ENCODE measurements at regions not wholly inside any gene's neighbourhood (a gene's known extent, or its start where the extent isn't known, plus 50 kb on each side); places are given as distances from the start of the nearest gene placed in this dataset.
"Not testable (repeated sequence)": the region's sequence is repeated elsewhere in the genome, so short reads cannot be mapped to it uniquely, and the experiment has no call there.

- no peak for DNase-seq
These were observed 50.4 kb downstream of the KATNIP start for GRCh38 chr16:27600381-27600780.

GRCh38 chr16:27602103-27602502 is 52.2 kb downstream of the KATNIP start:
- no peak for DNase-seq

- DNase-seq = peak; percentile 1
These were observed 55.7 kb downstream of the KATNIP start for GRCh38 chr16:27605500-27606106.

- DNase-seq = no peak
These were observed 61.4 kb downstream of the KATNIP start for GRCh38 chr16:27611340-27611739.

- no peak for DNase-seq
These were observed 63.4 kb downstream of the KATNIP start for GRCh38 chr16:27613238-27613791.

- DNase-seq = no peak
These were observed 67.7 kb downstream of the KATNIP start for GRCh38 chr16:27617665-27618064.

GRCh38 chr16:27618165-27618564 is 68.2 kb downstream of the KATNIP start:
- DNase-seq = no peak

GRCh38 chr16:27618606-27619327 is 68.8 kb downstream of the KATNIP start:
- no peak for DNase-seq

GRCh38 chr16:27620541-27620940 is 70.6 kb downstream of the KATNIP start:
- no peak for DNase-seq

- DNase-seq = no peak
These were observed 74.5 kb downstream of the KATNIP start for GRCh38 chr16:27624154-27625049.

- no peak for DNase-seq
These were observed 75.2 kb downstream of the KATNIP start for GRCh38 chr16:27625050-27625697.

- no peak for DNase-seq
These were observed 77.2 kb downstream of the KATNIP start for GRCh38 chr16:27627136-27627535.

GRCh38 chr16:27628241-27628942 is 78.4 kb downstream of the KATNIP start:
- no peak for DNase-seq

GRCh38 chr16:27628943-27629462 is 79.1 kb downstream of the KATNIP start:
- DNase-seq = not testable (repeated sequence)

GRCh38 chr16:27632216-27632615 is 82.3 kb downstream of the KATNIP start:
- no peak for DNase-seq

GRCh38 chr16:27633221-27633620 is 83.3 kb downstream of the KATNIP start:
- DNase-seq = no peak

GRCh38 chr16:27633721-27634120 is 83.8 kb downstream of the KATNIP start:
- no peak for DNase-seq

GRCh38 chr16:27634779-27635178 is 84.8 kb downstream of the KATNIP start:
- no peak for DNase-seq

GRCh38 chr16:27636453-27637240 is 86.7 kb downstream of the KATNIP start:
- no peak for DNase-seq

GRCh38 chr16:27638833-27639560 is 89.1 kb downstream of the KATNIP start:
- DNase-seq = no peak
